ENCODE measurements at regions not wholly inside any gene's neighbourhood (a gene's known extent, or its start where the extent isn't known, plus 50 kb on each side); places are given as distances from the start of the nearest gene placed in this dataset.

- TF ChIP-seq POLR2A (IDR thresholded peaks at IDR 0.05) = no peak
- TF ChIP-seq CTCF (IDR thresholded peaks at IDR 0.05) = peak; percentile 69 to 91 (median 85)
Measured at GRCh38 chr2:207474863-207475485, 54.8 kb upstream of the CREB1 start.

Measured in adrenal gland (tissue), 5 donors.